ENCODE measurements at regions not wholly inside any gene's neighbourhood (a gene's known extent, or its start where the extent isn't known, plus 50 kb on each side); places are given as distances from the start of the nearest gene placed in this dataset.

GRCh38 chr1:147849098-147849895 lies 53.3 kb upstream of the GJA8 start:
- Histone ChIP-seq H3K27ac (no peak overlapping the region), H3K27me3 (replicated peaks; ENCODE audit: insufficient read depth) (peaks cover 2% of the 10 kb centered on the region), H3K9me3 (no peaks in the 10 kb centered on the region), H3K36me3 (no peaks in the 10 kb centered on the region), H3K4me3 (no peak overlapping the region), H3K4me1 (replicated peaks) (no peaks in the 10 kb centered on the region)
- WGBS: 54% methylated on average over 4 of the region's 4 CpGs
- intact Hi-C loops (cut with DNase I): no loop called here
- TF ChIP-seq POLR2A (IDR thresholded peaks at IDR 0.05) (no peak), CTCF (IDR thresholded peaks at IDR 0.05) (no peak), POLR2AphosphoS5 (IDR thresholded peaks at IDR 0.05) (no peak)
- DNase-seq (ENCODE audit: low spot score): no peak

- no peak for TF ChIP-seq POLR2AphosphoS5 (IDR thresholded peaks at IDR 0.05)
- intact Hi-C loops (cut with DNase I): no loop called here
- H3K27me3 ChIP-seq (replicated peaks; ENCODE audit: insufficient read depth): peaks cover 2% of the 10 kb centered on the region
- 89% methylated on average over 1 of the region's 1 CpG for WGBS
- H3K4me3 ChIP-seq: no peak overlapping the region
- H3K9me3 ChIP-seq: no peaks in the 10 kb centered on the region
- H3K36me3 ChIP-seq: no peaks in the 10 kb centered on the region
- no peak for DNase-seq (ENCODE audit: low spot score)
- H3K27ac ChIP-seq: no peak overlapping the region
- no peaks in the 10 kb centered on the region for H3K4me1 ChIP-seq (replicated peaks)
Observed at GRCh38 chr1:147850737-147851136, 51.9 kb upstream of the GJA8 start.

- TF ChIP-seq POLR2A (IDR thresholded peaks at IDR 0.05) (no peak), CTCF (IDR thresholded peaks at IDR 0.05) (no peak)
- Histone ChIP-seq H3K36me3 (no peaks in the 10 kb centered on the region), H3K27me3 (replicated peaks; ENCODE audit: insufficient read depth) (peaks cover 2% of the 10 kb centered on the region), H3K4me1 (replicated peaks) (no peaks in the 10 kb centered on the region), H3K27ac (no peak overlapping the region), H3K4me3 (no peak overlapping the region), H3K9me3 (no peaks in the 10 kb centered on the region)
- 94% methylated on average over 2 of the region's 2 CpGs for WGBS
- intact Hi-C loops (cut with DNase I): no loop called here
- no peak for DNase-seq (ENCODE audit: low spot score)
Observed at GRCh38 chr1:147851149-147851548, 51.4 kb upstream of the GJA8 start.

- intact Hi-C loops (cut with DNase I): no loop called here
- no peaks in the 10 kb centered on the region for H3K36me3 ChIP-seq
- no peaks in the 10 kb centered on the region for H3K4me1 ChIP-seq (replicated peaks)
- no peak for DNase-seq (ENCODE audit: low spot score)
- 97% methylated on average over 1 of the region's 1 CpG for WGBS
- no peak for TF ChIP-seq POLR2AphosphoS5 (IDR thresholded peaks at IDR 0.05)
- H3K9me3 ChIP-seq: no peaks in the 10 kb centered on the region
- no peak overlapping the region for H3K27ac ChIP-seq
- H3K4me3 ChIP-seq: no peak overlapping the region
- peaks cover 2% of the 10 kb centered on the region for H3K27me3 ChIP-seq (replicated peaks; ENCODE audit: insufficient read depth)
Observed at GRCh38 chr1:147852706-147853225, 49.8 kb upstream of the GJA8 start.

Data from prostate gland (tissue), 2 donors.